Endothelial cell of umbilical vein (primary cell): ENCODE measurements at regions not wholly inside any gene's neighbourhood (a gene's known extent, or its start where the extent isn't known, plus 50 kb on each side); places are given as distances from the start of the nearest gene placed in this dataset.

Experiments
- BruUV-seq: library from RNA; stranded (reverse); fragments of 400-500 nt; replicated peaks from 2 replicates; lab custom pipeline; 2021; lab: Mats Ljungman, UMichigan
- CTCF ChIA-PET: fragments of 300-600, 350-600 bp; sonication (Branson Sonifier 250); formaldehyde crosslinking; loops from one replicate; lab custom pipeline; 2021; ENCODE audit warnings: antibody characterized with exemption, inconsistent platforms; lab: Charles Lee
- POLR2A ChIA-PET: fragments of 300-600, 350-600 bp; sonication (Branson Sonifier 250); formaldehyde crosslinking; loops from one replicate; lab custom pipeline; 2021; ENCODE audit warnings: antibody characterized with exemption, inconsistent platforms; lab: Charles Lee
- DNase-seq: peaks from one replicate; pipeline ENCODE4 v3.0.0-alpha.2; 2011; ENCODE audit warnings: low read depth, low spot score
- FAIRE-seq: peaks from 2 replicates; lab custom pipeline; 2011; peaks lifted over from hg19 to GRCh38; lab: Jason Lieb, UNC
- H2AFZ ChIP-seq: 2 replicates; pipeline ENCODE4 v1.6.0; 2012; ENCODE audit warnings: low read depth, low read length, control low read depth, inconsistent platforms
- H3K27ac ChIP-seq: 2 replicates; pipeline ENCODE4 v1.5.1; 2011; ENCODE audit warnings: low read depth, mild to moderate bottlenecking, control low read depth, low read length, moderate library complexity; ENCODE audit not compliant: insufficient read depth
- H3K27me3 ChIP-seq, 2 experiments: 2 replicates each; pipeline versions ENCODE4 v1.6.0 to v1.6.1; 2011; ENCODE audit warnings: low read length in 2 of 2, mixed read lengths in 1 of 2; ENCODE audit not compliant: control insufficient read depth in 2 of 2, insufficient read depth in 2 of 2
- H3K36me3 ChIP-seq, 2 experiments: 2 replicates in 1 of 2; 3 replicates in 1 of 2; pipeline ENCODE4 v1.5.1; 2011; ENCODE audit warnings: low read length in 2 of 2, mild to moderate bottlenecking in 1 of 2, moderate library complexity in 1 of 2; ENCODE audit not compliant: control insufficient read depth in 2 of 2, insufficient read depth in 2 of 2; ENCODE audit errors: extremely low read depth in 1 of 2
- H3K4me1 ChIP-seq: 3 replicates; pipeline ENCODE4 v1.5.1; 2011; ENCODE audit warnings: mild to moderate bottlenecking, low read length; ENCODE audit not compliant: control insufficient read depth, insufficient read depth; ENCODE audit errors: extremely low read depth
- H3K4me2 ChIP-seq: 2 replicates; pipeline ENCODE4 v1.6.1; 2011; ENCODE audit warnings: low read length, control low read depth, mixed read lengths; ENCODE audit not compliant: insufficient read depth
- H3K4me3 ChIP-seq, 3 experiments: fragments of 200-600 bp in 1 of 3; sonication (generic), shearing (Covaris generic) in 1 of 3; replicated peaks in 1 of 3; 2 replicates each; pipeline ENCODE4 v1.5.1; 2011 to 2016; ENCODE audit warnings: control low read depth in 3 of 3, low read length in 3 of 3, mild to moderate bottlenecking in 2 of 3, inconsistent platforms in 1 of 3, low read depth in 1 of 3, moderate library complexity in 1 of 3; ENCODE audit not compliant: insufficient read depth in 1 of 3
- H3K79me2 ChIP-seq: 2 replicates; pipeline ENCODE4 v1.6.0; 2012; ENCODE audit warnings: low read length, inconsistent platforms; ENCODE audit not compliant: control insufficient read depth, insufficient read depth
- H3K9ac ChIP-seq: replicated peaks from 2 replicates; pipeline ENCODE3; 2011; ENCODE audit warnings: low read length, control low read depth; ENCODE audit not compliant: insufficient read depth; ENCODE audit errors: extremely low read depth
- H3K9me1 ChIP-seq: replicated peaks from 3 replicates; pipeline ENCODE4 v1.6.0; 2011; ENCODE audit warnings: mild to moderate bottlenecking, low read length; ENCODE audit not compliant: control insufficient read depth, insufficient read depth; ENCODE audit errors: extremely low read depth
- H3K9me3 ChIP-seq: replicated peaks from 2 replicates; pipeline ENCODE4 v1.5.1; 2012; ENCODE audit warnings: low read length, inconsistent platforms; ENCODE audit not compliant: control insufficient read depth, insufficient read depth
- H4K20me1 ChIP-seq: replicated peaks from 2 replicates; pipeline ENCODE3; 2011; ENCODE audit warnings: mild to moderate bottlenecking, low read length; ENCODE audit not compliant: control insufficient read depth, insufficient read depth; ENCODE audit errors: extremely low read depth
- EZH2 ChIP-seq: IDR thresholded peaks from 2 replicates; pipeline ENCODE4 v1.6.1; 2012; ENCODE audit warnings: borderline replicate concordance, low read depth, mild to moderate bottlenecking, moderate library complexity, low read length, inconsistent platforms; ENCODE audit not compliant: severe bottlenecking
- FOS ChIP-seq: IDR thresholded peaks from 2 replicates; pipeline ENCODE4 v1.6.1; 2011; ENCODE audit warnings: mild to moderate bottlenecking, low read length, moderate library complexity, borderline replicate concordance; ENCODE audit not compliant: insufficient read depth
- GATA2 ChIP-seq: IDR thresholded peaks from 2 replicates; pipeline ENCODE4 v1.7.0; 2011; ENCODE audit warnings: low read depth, mild to moderate bottlenecking, moderate library complexity, mixed read lengths, low read length; ENCODE audit not compliant: insufficient read length, insufficient read depth
- JUN ChIP-seq: IDR thresholded peaks from 2 replicates; pipeline ENCODE4 v1.6.1; 2011; ENCODE audit warnings: borderline replicate concordance, low read depth; ENCODE audit not compliant: insufficient read length, insufficient read depth
- MYC ChIP-seq: IDR thresholded peaks from one replicate; pipeline ENCODE4 v1.6.1; 2011; ENCODE audit warnings: mild to moderate bottlenecking, low read depth, low read length
- POLR2A ChIP-seq: IDR thresholded peaks from 2 replicates; pipeline ENCODE4 v1.6.1; 2012; ENCODE audit warnings: low read depth, mild to moderate bottlenecking, control low read depth, low read length
- POLR2AphosphoS5 ChIP-seq: IDR thresholded peaks from 2 replicates; pipeline ENCODE4 v1.6.1; 2012; ENCODE audit warnings: low read depth, mild to moderate bottlenecking, control low read depth, low read length, moderate library complexity; ENCODE audit not compliant: insufficient read depth
- dilution Hi-C: fragments of 300-500 bp; cut with MboI; formaldehyde crosslinking; loops from one replicate; pipeline ENCODE4 v1.15.0; 2019; ENCODE audit warnings: low sequenced_read_pairs; ENCODE audit not compliant: extremely low pct_ligation_motif_present
- intact Hi-C: fragments of 100-400 bp; cut with micrococcal nuclease; formaldehyde crosslinking; loops from one replicate; pipeline ENCODE4 v1.10.0; 2022
- TF ChIP-seq, protein P1 (sequence below), 2 donors: IDR thresholded peaks; 1 replicate in 1 of 2; 2 replicates in 1 of 2; pipeline ENCODE4 v1.5.1; 2011; ENCODE audit warnings: low read length in 2 of 2, mild to moderate bottlenecking in 2 of 2, moderate library complexity in 2 of 2, control low read depth in 1 of 2, inconsistent platforms in 1 of 2, low read depth in 1 of 2; ENCODE audit not compliant: insufficient read depth in 1 of 2; ENCODE audit errors: extremely low read depth in 1 of 2

DNA sequence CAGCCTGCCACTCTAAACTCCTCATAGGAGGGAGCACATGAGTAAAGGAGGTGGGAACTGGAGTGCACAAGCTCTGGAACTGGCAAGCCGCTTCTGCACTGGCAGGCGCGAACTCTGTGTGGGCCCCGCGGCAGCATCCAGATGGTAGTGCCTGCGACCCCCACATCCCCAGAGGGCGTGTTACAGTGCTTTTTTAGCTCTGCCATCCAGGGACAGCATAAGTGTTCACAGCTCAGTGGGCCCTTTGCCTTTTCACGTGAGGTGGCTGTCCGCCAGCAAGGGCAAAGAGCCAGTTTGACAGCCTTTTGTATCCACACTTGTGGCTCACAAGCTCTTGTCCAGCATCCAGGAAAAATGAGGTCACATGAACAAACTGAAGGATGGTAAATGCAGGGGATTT lies 581.6 kb upstream of the DIAPH2 start:
- Histone ChIP-seq H4K20me1 (no peaks in the 10 kb centered on the region), H3K79me2 (no peaks in the 10 kb centered on the region), H3K9me1 (no peaks in the 10 kb centered on the region), H2AFZ (no peak overlapping the region), H3K4me3 (no peak overlapping the region), H3K4me1 (no peaks in the 10 kb centered on the region), H3K27ac (no peak overlapping the region), H3K36me3 (no peaks in the 10 kb centered on the region), H3K4me2 (no peak overlapping the region), H3K9me3 (no peaks in the 10 kb centered on the region), H3K27me3 (no peaks in the 10 kb centered on the region), H3K9ac (no peak overlapping the region)
- BruUV-seq = no TSS peak
- ChIA-PET POLR2A (no interaction called here), CTCF (interaction anchor here (0.8 kb wide), 1 partner anchor 195 kb away, joined by 3 read pairs; no protein-coding TSS in a partner anchor)
- intact Hi-C loops (no loop called here), dilution Hi-C loops (no loop called here)
- FAIRE-seq (no peak), DNase-seq (peak; percentile 1)
- TF ChIP-seq POLR2AphosphoS5 (no peak), POLR2A (no peak), GATA2 (no peak), FOS (no peak), JUN (no peak), EZH2 (no peak), MYC (no peak)
- TF ChIP-seq, protein P1, sequence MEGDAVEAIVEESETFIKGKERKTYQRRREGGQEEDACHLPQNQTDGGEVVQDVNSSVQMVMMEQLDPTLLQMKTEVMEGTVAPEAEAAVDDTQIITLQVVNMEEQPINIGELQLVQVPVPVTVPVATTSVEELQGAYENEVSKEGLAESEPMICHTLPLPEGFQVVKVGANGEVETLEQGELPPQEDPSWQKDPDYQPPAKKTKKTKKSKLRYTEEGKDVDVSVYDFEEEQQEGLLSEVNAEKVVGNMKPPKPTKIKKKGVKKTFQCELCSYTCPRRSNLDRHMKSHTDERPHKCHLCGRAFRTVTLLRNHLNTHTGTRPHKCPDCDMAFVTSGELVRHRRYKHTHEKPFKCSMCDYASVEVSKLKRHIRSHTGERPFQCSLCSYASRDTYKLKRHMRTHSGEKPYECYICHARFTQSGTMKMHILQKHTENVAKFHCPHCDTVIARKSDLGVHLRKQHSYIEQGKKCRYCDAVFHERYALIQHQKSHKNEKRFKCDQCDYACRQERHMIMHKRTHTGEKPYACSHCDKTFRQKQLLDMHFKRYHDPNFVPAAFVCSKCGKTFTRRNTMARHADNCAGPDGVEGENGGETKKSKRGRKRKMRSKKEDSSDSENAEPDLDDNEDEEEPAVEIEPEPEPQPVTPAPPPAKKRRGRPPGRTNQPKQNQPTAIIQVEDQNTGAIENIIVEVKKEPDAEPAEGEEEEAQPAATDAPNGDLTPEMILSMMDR (IDR thresholded peaks at IDR 0.05; ENCODE audit: extremely low read depth in 1 of 2, insufficient read depth in 1 of 2, low read depth in 1 of 2, low read length in 2 of 2) = no peak
